PC-3 (cell line): ENCODE measurements at regions not wholly inside any gene's neighbourhood (a gene's known extent, or its start where the extent isn't known, plus 50 kb on each side); places are given as distances from the start of the nearest gene placed in this dataset.

Experiments used
- ATAC-seq: fragments of 200-7000 bp; cut with Tn5 transposase; 2 replicates; pipeline ENCODE4 v1.9.1; 2020; ENCODE audit warnings: mild to moderate bottlenecking, moderate library complexity
- BruUV-seq: library from RNA; stranded (reverse); fragments of 400-500 nt; replicated peaks from 2 replicates; lab custom pipeline; 2021; lab: Mats Ljungman, UMichigan
- CTCF ChIA-PET: fragments of 300-600 bp; sonication (Branson Sonifier 250); formaldehyde crosslinking; loops from one replicate; lab custom pipeline; 2022; ENCODE audit warnings: antibody characterized with exemption; lab: Charles Lee
- POLR2A ChIA-PET: fragments of 300-600 bp; sonication (Branson Sonifier 250); formaldehyde crosslinking; loops from one replicate; lab custom pipeline; 2022; ENCODE audit warnings: antibody characterized with exemption; ENCODE audit not compliant: unreplicated experiment; lab: Charles Lee
- DNase-seq: peaks from one replicate; pipeline ENCODE4 v3.0.0-alpha.2; 2015
- H2AFZ ChIP-seq: fragments of 300-600 bp; sonication (generic); 2 replicates; pipeline ENCODE4 v1.6.0; 2016; ENCODE audit warnings: antibody characterized with exemption, low read length
- H3F3A ChIP-seq: fragments of 300-600 bp; sonication (generic); one replicate; pipeline ENCODE4 v1.6.0; 2017; ENCODE audit warnings: antibody characterized with exemption, low read length, control low read depth, mild to moderate bottlenecking; ENCODE audit not compliant: unreplicated experiment
- H3K27ac ChIP-seq: fragments of 300-600 bp; sonication (generic); 2 replicates; pipeline ENCODE4 v1.5.1; 2016; ENCODE audit warnings: mild to moderate bottlenecking, low read length
- H3K27me3 ChIP-seq: fragments of 300-600 bp; sonication (generic); 2 replicates; pipeline ENCODE4 v1.6.1; 2016; ENCODE audit warnings: low read length, mixed read lengths
- H3K36me3 ChIP-seq: fragments of 300-600 bp; sonication (generic); 2 replicates; pipeline ENCODE4 v1.6.1; 2016; ENCODE audit warnings: low read depth, mixed run types, low read length, mixed read lengths
- H3K4me1 ChIP-seq: fragments of 300-600 bp; sonication (generic); 2 replicates; pipeline ENCODE4 v1.5.1; 2016; ENCODE audit warnings: low read length; ENCODE audit not compliant: insufficient read depth
- H3K4me2 ChIP-seq: fragments of 300-600 bp; sonication (generic); 2 replicates; pipeline ENCODE4 v1.6.0; 2016; ENCODE audit warnings: low read length
- H3K4me3 ChIP-seq: fragments of 300-600 bp; sonication (generic); 2 replicates; pipeline ENCODE4 v1.5.1; 2016; ENCODE audit warnings: mild to moderate bottlenecking, low read length, mixed read lengths
- H3K79me2 ChIP-seq: fragments of 300-600 bp; sonication (generic); 2 replicates; pipeline ENCODE4 v1.6.1; 2017; ENCODE audit warnings: low read length, mixed read lengths
- H3K9ac ChIP-seq: fragments of 300-600 bp; sonication (generic); 2 replicates; pipeline ENCODE4 v1.6.0; 2016; ENCODE audit warnings: mild to moderate bottlenecking, low read length
- H3K9me2 ChIP-seq: fragments of 300-600 bp; sonication (generic); replicated peaks from 2 replicates; pipeline ENCODE4 v1.6.1; 2016; ENCODE audit warnings: mixed run types, low read length, mixed read lengths
- H3K9me3 ChIP-seq: fragments of 300-600 bp; sonication (generic); 2 replicates; pipeline ENCODE4 v1.6.1; 2016; ENCODE audit warnings: low read length, mixed read lengths
- H4K20me1 ChIP-seq: fragments of 300-600 bp; sonication (generic); 2 replicates; pipeline ENCODE4 v1.6.1; 2016; ENCODE audit warnings: low read length, mixed read lengths
- EZH2 ChIP-seq: fragments of 300-600 bp; sonication (generic); IDR thresholded peaks from one replicate; pipeline ENCODE4 v1.6.1; 2017; ENCODE audit warnings: antibody characterized with exemption, mild to moderate bottlenecking, low read length; ENCODE audit not compliant: unreplicated experiment
- EZH2phosphoT487 ChIP-seq: fragments of 300-600 bp; sonication (generic); IDR thresholded peaks from 2 replicates; pipeline ENCODE4 v1.6.1; 2018; ENCODE audit warnings: mild to moderate bottlenecking, antibody characterized with exemption, low read length, borderline replicate concordance
- intact Hi-C: fragments of 100-400 bp; cut with micrococcal nuclease; formaldehyde crosslinking; loops from 2 replicates; pipeline ENCODE4 v1.9.0; 2023
- TF ChIP-seq, protein P1 (sequence below): fragments of 300-600 bp; sonication (generic); conservative IDR thresholded peaks from 2 replicates; pipeline ENCODE4 v1.5.1; 2017; ENCODE audit warnings: antibody characterized with exemption, low read depth, mild to moderate bottlenecking, low read length

GRCh38 chr2:205898744-205899143 is 187.2 kb downstream of the INO80D start:
- Histone ChIP-seq H3K4me3 (no peak overlapping the region), H3K36me3 (no peaks in the 10 kb centered on the region), H3K4me1 (0 out of 2 replicates have a peak, but pooled peaks cover 5% of the 10 kb centered on the region), H3F3A (no peaks in the 10 kb centered on the region), H3K79me2 (no peaks in the 10 kb centered on the region), H3K4me2 (no peak overlapping the region), H4K20me1 (no peaks in the 10 kb centered on the region), H3K27ac (no peak overlapping the region), H3K9me2 (no peaks in the 10 kb centered on the region), H2AFZ (no peak overlapping the region), H3K9ac (no peak overlapping the region), H3K9me3 (no peaks in the 10 kb centered on the region), H3K27me3 (peaks cover 16% of the 10 kb centered on the region)
- ChIA-PET CTCF (no interaction called here), POLR2A (no interaction called here)
- ATAC-seq (no peak), DNase-seq (no peak)
- TF ChIP-seq, protein P1, sequence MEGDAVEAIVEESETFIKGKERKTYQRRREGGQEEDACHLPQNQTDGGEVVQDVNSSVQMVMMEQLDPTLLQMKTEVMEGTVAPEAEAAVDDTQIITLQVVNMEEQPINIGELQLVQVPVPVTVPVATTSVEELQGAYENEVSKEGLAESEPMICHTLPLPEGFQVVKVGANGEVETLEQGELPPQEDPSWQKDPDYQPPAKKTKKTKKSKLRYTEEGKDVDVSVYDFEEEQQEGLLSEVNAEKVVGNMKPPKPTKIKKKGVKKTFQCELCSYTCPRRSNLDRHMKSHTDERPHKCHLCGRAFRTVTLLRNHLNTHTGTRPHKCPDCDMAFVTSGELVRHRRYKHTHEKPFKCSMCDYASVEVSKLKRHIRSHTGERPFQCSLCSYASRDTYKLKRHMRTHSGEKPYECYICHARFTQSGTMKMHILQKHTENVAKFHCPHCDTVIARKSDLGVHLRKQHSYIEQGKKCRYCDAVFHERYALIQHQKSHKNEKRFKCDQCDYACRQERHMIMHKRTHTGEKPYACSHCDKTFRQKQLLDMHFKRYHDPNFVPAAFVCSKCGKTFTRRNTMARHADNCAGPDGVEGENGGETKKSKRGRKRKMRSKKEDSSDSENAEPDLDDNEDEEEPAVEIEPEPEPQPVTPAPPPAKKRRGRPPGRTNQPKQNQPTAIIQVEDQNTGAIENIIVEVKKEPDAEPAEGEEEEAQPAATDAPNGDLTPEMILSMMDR: no peak
- TF ChIP-seq EZH2phosphoT487: no peak
- no peak for TF ChIP-seq EZH2
- no TSS peak for BruUV-seq
- intact Hi-C loops: no loop called here

- no peak overlapping the region for H3K4me2 ChIP-seq
- H3K27ac ChIP-seq: no peak overlapping the region
- H3K9ac ChIP-seq: no peak overlapping the region
- ChIA-PET POLR2A (no interaction called here), CTCF (no interaction called here)
- H3K36me3 ChIP-seq: no peaks in the 10 kb centered on the region
- intact Hi-C loops: no loop called here
- DNase-seq (no peak), ATAC-seq (no peak)
- H3K9me3 ChIP-seq: no peaks in the 10 kb centered on the region
- H2AFZ ChIP-seq: no peak overlapping the region
- H3K4me3 ChIP-seq: no peak overlapping the region
- H3K27me3 ChIP-seq: peaks cover 21% of the 10 kb centered on the region
- no peaks in the 10 kb centered on the region for H3K4me1 ChIP-seq
- no peaks in the 10 kb centered on the region for H3K79me2 ChIP-seq
- no peaks in the 10 kb centered on the region for H3F3A ChIP-seq
- BruUV-seq: no TSS peak
- H4K20me1 ChIP-seq: no peaks in the 10 kb centered on the region
- no peaks in the 10 kb centered on the region for H3K9me2 ChIP-seq
- TF ChIP-seq, protein P1: no peak
- no peak for TF ChIP-seq EZH2
- no peak for TF ChIP-seq EZH2phosphoT487
These were observed 189.9 kb downstream of the INO80D start for GRCh38 chr2:205895981-205896655.

- no TSS peak for BruUV-seq
- TF ChIP-seq EZH2 (no peak), EZH2phosphoT487 (no peak)
- TF ChIP-seq, protein P1: no peak
- Histone ChIP-seq H3K4me3 (no peak overlapping the region), H3K4me2 (no peak overlapping the region), H3K9me3 (no peaks in the 10 kb centered on the region), H3F3A (no peaks in the 10 kb centered on the region), H3K36me3 (no peaks in the 10 kb centered on the region), H3K27me3 (peaks cover 21% of the 10 kb centered on the region), H3K9me2 (no peaks in the 10 kb centered on the region), H3K27ac (no peak overlapping the region), H3K79me2 (no peaks in the 10 kb centered on the region), H3K9ac (no peak overlapping the region), H2AFZ (no peak overlapping the region), H4K20me1 (no peaks in the 10 kb centered on the region), H3K4me1 (peaks cover 4% of the 10 kb centered on the region)
- ChIA-PET CTCF (no interaction called here), POLR2A (interaction anchor here (0.6 to 0.7 kb wide), 2 partner anchors 13 to 33 kb away, joined by 5 to 7 read pairs; no protein-coding TSS in a partner anchor)
- DNase-seq: no peak
- intact Hi-C loops: no loop called here
- ATAC-seq: no peak
These were observed 193.2 kb downstream of the INO80D start for GRCh38 chr2:205892665-205893259.
